ENCODE measurements at regions not wholly inside any gene's neighbourhood (a gene's known extent, or its start where the extent isn't known, plus 50 kb on each side); places are given as distances from the start of the nearest gene placed in this dataset.

DNA sequence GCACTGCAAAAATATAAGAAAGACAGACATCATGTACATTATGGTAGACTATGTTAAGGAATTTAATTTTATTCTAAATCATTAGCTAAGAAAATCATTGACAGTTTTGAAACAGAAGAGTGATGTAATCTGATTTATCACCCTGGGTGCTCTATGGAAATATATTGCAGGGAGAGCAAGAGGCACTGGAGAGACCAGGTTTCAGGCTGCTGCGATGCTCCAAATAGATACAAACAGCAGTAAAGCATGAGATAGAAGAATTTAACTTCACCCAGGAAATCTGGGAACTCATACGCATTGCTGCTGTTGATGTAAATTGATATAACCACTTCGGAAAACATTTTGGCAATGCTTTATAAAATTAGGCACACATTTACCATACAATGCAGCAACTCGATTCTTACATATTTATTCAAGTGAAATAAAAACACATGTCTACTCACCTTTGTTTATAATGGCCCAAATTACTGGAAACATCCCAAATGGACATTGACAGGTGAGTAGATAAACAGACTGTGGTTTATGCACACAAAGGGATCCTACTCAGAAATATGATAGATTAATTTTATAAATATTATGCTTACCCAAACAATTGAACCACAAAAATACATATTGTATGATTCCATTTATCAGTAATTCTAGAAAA is 535.1 kb upstream of the CHORDC1 start:
- POLR2A ChIA-PET = no interaction called here
- ATAC-seq (ENCODE audit: low read depth) = no peak
- no peak for DNase-seq
- Mint-ChIP-seq H3K4me1 (no peaks in the 10 kb centered on the region), H3K4me3 (no peak overlapping the region), H3K9me3 (no peaks in the 10 kb centered on the region), H3K27me3 (no peaks in the 10 kb centered on the region), H3K27ac (no peak overlapping the region), H3K36me3 (no peaks in the 10 kb centered on the region)

GRCh38 chr11:90756617-90757016 is 533.8 kb upstream of the CHORDC1 start:
- no peak for ATAC-seq (ENCODE audit: low read depth)
- H3K27ac Mint-ChIP-seq = no peak overlapping the region
- no peaks in the 10 kb centered on the region for H3K9me3 Mint-ChIP-seq
- DNase-seq = no peak
- POLR2A ChIA-PET = no interaction called here
- H3K27me3 Mint-ChIP-seq = no peaks in the 10 kb centered on the region
- H3K4me1 Mint-ChIP-seq = no peaks in the 10 kb centered on the region
- no peaks in the 10 kb centered on the region for H3K36me3 Mint-ChIP-seq
- no peak overlapping the region for H3K4me3 Mint-ChIP-seq

DNA sequence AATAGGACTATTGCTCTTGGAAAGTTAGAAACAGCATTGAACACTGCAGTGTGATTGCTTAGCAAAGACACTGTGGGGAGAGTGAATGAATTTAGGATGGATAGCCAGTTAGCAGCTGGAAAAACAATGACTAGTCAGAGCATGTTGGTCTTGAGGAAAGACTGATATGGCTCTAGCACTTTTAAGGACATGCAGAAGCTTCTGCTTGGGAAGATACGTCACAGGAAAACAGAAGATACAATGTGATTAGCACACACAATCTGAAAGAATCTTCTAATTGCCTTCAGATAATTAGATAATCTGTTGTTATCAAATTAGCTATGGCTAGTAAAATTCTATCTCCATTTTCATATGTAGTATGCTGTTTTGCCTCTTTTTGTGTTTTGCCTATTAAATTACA is 530.7 kb upstream of the CHORDC1 start:
- Mint-ChIP-seq H3K27me3 (no peaks in the 10 kb centered on the region), H3K36me3 (no peaks in the 10 kb centered on the region), H3K27ac (no peak overlapping the region), H3K4me1 (no peaks in the 10 kb centered on the region), H3K9me3 (peaks cover 4% of the 10 kb centered on the region), H3K4me3 (no peak overlapping the region)
- no peak for DNase-seq
- POLR2A ChIA-PET = no interaction called here
- no peak for ATAC-seq (ENCODE audit: low read depth)

DNA sequence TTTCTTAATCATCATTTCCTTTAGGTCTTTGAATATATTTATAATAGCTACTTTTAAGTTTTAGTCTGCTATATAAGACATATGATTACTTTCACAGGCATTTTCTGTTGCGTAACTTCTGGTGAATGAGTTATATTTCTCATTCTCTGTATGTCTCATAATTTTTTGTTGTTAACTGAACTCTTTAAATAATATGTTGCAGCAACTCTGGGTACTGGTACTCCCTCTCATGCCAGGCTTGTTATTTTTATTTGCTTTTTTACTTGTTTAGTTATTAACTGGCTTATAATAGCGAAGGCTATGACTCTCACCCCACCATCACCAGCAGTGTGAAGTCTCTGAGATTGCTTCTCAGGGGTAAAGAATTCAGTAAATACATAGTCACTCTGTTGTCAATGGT is 524.2 kb upstream of the CHORDC1 start:
- Mint-ChIP-seq H3K4me3 (no peak overlapping the region), H3K36me3 (no peaks in the 10 kb centered on the region), H3K9me3 (peaks cover 6% of the 10 kb centered on the region), H3K27ac (no peak overlapping the region), H3K27me3 (no peaks in the 10 kb centered on the region), H3K4me1 (no peaks in the 10 kb centered on the region)
- no peak for ATAC-seq (ENCODE audit: low read depth)
- DNase-seq = no peak
- POLR2A ChIA-PET = no interaction called here

DNA sequence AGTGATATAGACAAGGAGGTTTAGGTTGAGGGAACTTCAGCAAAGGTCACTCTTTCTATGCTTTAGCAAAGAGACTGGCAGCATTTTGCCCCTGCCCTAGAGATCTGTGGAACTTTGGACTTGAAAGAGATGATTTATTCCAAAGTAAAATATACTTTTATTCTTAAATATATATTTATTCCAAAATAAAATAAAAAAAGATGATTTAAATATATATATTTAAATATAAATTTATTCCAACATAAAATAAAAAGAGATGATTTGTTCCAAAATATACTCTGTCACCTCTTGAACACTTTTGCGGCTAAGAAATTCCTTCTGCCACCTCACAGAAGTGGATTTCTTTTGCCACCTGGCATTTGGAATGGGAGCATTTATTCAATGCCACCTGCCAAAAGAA is 521.3 kb upstream of the CHORDC1 start:
- no peak for DNase-seq
- no peaks in the 10 kb centered on the region for H3K27me3 Mint-ChIP-seq
- ATAC-seq (ENCODE audit: low read depth) = no peak
- POLR2A ChIA-PET = no interaction called here
- no peaks in the 10 kb centered on the region for H3K36me3 Mint-ChIP-seq
- peaks cover 8% of the 10 kb centered on the region for H3K9me3 Mint-ChIP-seq
- H3K27ac Mint-ChIP-seq = no peak overlapping the region
- H3K4me1 Mint-ChIP-seq = no peaks in the 10 kb centered on the region
- no peak overlapping the region for H3K4me3 Mint-ChIP-seq

GRCh38 chr11:90738799-90739198 is 516.0 kb upstream of the CHORDC1 start:
- DNase-seq (no peak), ATAC-seq (ENCODE audit: low read depth) (no peak)
- Mint-ChIP-seq H3K4me1 (no peaks in the 10 kb centered on the region), H3K27ac (no peak overlapping the region), H3K36me3 (no peaks in the 10 kb centered on the region), H3K27me3 (no peaks in the 10 kb centered on the region), H3K9me3 (peaks cover 13% of the 10 kb centered on the region), H3K4me3 (no peak overlapping the region)
- POLR2A ChIA-PET = no interaction called here

- Mint-ChIP-seq H3K27me3 (no peaks in the 10 kb centered on the region), H3K4me1 (no peaks in the 10 kb centered on the region), H3K9me3 (peaks cover 12% of the 10 kb centered on the region), H3K4me3 (no peak overlapping the region), H3K27ac (no peak overlapping the region), H3K36me3 (no peaks in the 10 kb centered on the region)
- POLR2A ChIA-PET = no interaction called here
- DNase-seq = no peak
- no peak for ATAC-seq (ENCODE audit: low read depth)
These were observed 514.7 kb upstream of the CHORDC1 start for GRCh38 chr11:90737444-90738050.

- no peak for DNase-seq
- H3K27me3 Mint-ChIP-seq = no peaks in the 10 kb centered on the region
- ATAC-seq (ENCODE audit: low read depth) = no peak
- peaks cover 3% of the 10 kb centered on the region for H3K9me3 Mint-ChIP-seq
- H3K4me3 Mint-ChIP-seq = no peak overlapping the region
- H3K27ac Mint-ChIP-seq = no peak overlapping the region
- peaks cover 1% of the 10 kb centered on the region for H3K36me3 Mint-ChIP-seq
- POLR2A ChIA-PET = no interaction called here
- no peaks in the 10 kb centered on the region for H3K4me1 Mint-ChIP-seq
These were observed 509.6 kb upstream of the CHORDC1 start for GRCh38 chr11:90732486-90732885.

- Mint-ChIP-seq H3K27me3 (no peaks in the 10 kb centered on the region), H3K27ac (no peak overlapping the region), H3K36me3 (no peaks in the 10 kb centered on the region), H3K9me3 (no peaks in the 10 kb centered on the region), H3K4me1 (no peaks in the 10 kb centered on the region), H3K4me3 (no peak overlapping the region)
- DNase-seq = no peak
- no peak for ATAC-seq (ENCODE audit: low read depth)
- POLR2A ChIA-PET = no interaction called here
These were observed 500.6 kb upstream of the CHORDC1 start for GRCh38 chr11:90723475-90723874.

DNA sequence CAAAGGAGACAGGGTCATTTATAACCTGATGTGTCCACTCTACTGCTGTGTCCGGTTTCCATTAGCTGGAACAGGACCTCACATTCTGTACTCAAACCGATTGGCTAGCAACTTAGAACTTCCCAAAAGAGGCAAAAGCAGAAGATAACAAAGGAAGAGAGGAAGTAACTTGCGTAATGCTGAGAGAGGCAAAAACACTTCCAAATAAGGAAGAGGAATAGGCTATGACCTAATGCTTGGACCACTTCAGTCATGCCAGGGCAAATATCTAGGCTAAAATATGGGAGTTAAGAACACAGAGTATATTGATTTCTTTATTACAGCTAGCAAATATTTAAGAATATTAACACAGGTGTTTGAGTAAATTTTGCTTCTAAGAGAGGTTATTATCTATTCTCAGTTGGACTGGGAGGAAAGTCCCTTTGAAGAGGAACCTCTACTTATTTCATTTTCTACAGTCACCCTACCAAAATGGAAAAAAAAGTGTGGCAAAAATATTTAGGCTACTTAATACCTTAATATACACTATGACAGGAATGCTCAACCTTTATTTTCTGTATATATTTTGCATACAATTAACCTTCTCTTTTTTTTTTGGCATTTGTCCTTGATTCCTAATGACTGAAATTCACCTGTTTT is 499.8 kb upstream of the CHORDC1 start:
- no peak for DNase-seq
- Mint-ChIP-seq H3K36me3 (no peaks in the 10 kb centered on the region), H3K4me3 (no peak overlapping the region)

GRCh38 chr11:90717522-90717921 is 494.7 kb upstream of the CHORDC1 start:
- Mint-ChIP-seq H3K4me1 (no peaks in the 10 kb centered on the region), H3K27me3 (no peaks in the 10 kb centered on the region), H3K9me3 (peaks cover 6% of the 10 kb centered on the region), H3K27ac (no peak overlapping the region), H3K36me3 (no peaks in the 10 kb centered on the region), H3K4me3 (no peak overlapping the region)
- POLR2A ChIA-PET = no interaction called here
- no peak for DNase-seq
- ATAC-seq (ENCODE audit: low read depth) = no peak

More for the DNA sequence above, 499.8 kb upstream of the CHORDC1 start:
- POLR2A ChIA-PET = no interaction called here
- no peak overlapping the region for H3K27ac Mint-ChIP-seq
- no peaks in the 10 kb centered on the region for H3K4me1 Mint-ChIP-seq
- no peaks in the 10 kb centered on the region for H3K27me3 Mint-ChIP-seq
- H3K9me3 Mint-ChIP-seq = no peaks in the 10 kb centered on the region
- ATAC-seq (ENCODE audit: low read depth) = no peak

- POLR2A ChIA-PET = no interaction called here
These were observed 482.8 kb upstream of the CHORDC1 start for GRCh38 chr11:90705661-90706060.

DNA sequence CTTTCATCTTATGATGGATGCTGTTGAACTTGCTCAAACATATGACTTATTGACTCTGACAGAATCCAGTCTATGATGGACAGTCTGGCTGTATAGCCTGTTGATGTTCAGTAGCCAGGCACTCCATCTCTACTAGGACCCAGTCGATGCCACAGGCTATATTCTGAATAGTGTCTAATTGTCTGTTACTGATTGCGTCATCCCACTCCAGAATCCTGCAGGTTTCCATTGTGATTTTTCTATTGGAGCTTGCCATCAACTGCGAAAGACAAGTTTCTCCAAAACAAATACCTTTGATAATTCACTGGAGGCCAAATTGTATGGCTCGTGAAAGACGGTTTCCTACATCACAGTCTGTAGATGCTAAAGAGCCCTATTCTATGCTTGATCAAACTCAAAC is 481.7 kb upstream of the CHORDC1 start:
- Mint-ChIP-seq H3K27me3 (no peaks in the 10 kb centered on the region), H3K9me3 (peaks cover 1% of the 10 kb centered on the region), H3K4me3 (no peak overlapping the region), H3K36me3 (no peaks in the 10 kb centered on the region), H3K4me1 (no peaks in the 10 kb centered on the region), H3K27ac (no peak overlapping the region)
- POLR2A ChIA-PET = no interaction called here
- DNase-seq (no peak), ATAC-seq (ENCODE audit: low read depth) (no peak)

More at GRCh38 chr11:90705661-90706060, 482.8 kb upstream of the CHORDC1 start:
- no peaks in the 10 kb centered on the region for H3K27me3 Mint-ChIP-seq
- ATAC-seq (ENCODE audit: low read depth) (no peak), DNase-seq (no peak)
- peaks cover 2% of the 10 kb centered on the region for H3K9me3 Mint-ChIP-seq
- no peaks in the 10 kb centered on the region for H3K36me3 Mint-ChIP-seq
- no peak overlapping the region for H3K4me3 Mint-ChIP-seq
- H3K4me1 Mint-ChIP-seq = no peaks in the 10 kb centered on the region
- H3K27ac Mint-ChIP-seq = no peak overlapping the region

- Mint-ChIP-seq H3K36me3 (no peaks in the 10 kb centered on the region), H3K4me1 (no peaks in the 10 kb centered on the region), H3K27me3 (no peaks in the 10 kb centered on the region), H3K27ac (no peak overlapping the region), H3K9me3 (peaks cover 1% of the 10 kb centered on the region), H3K4me3 (no peak overlapping the region)
- POLR2A ChIA-PET = no interaction called here
- DNase-seq (no peak), ATAC-seq (ENCODE audit: low read depth) (no peak)
These were observed 478.9 kb upstream of the CHORDC1 start for GRCh38 chr11:90701716-90702115.

Measured in activated naive CD8-positive, alpha-beta T cell treated with anti-CD3 and anti-CD28 coated beads, Interleukin-2, amount 10 ng/mL, durations not matched to agents 7 days and 5 days (primary cell).